KMS-11 (cell line): ENCODE measurements at regions not wholly inside any gene's neighbourhood (a gene's known extent, or its start where the extent isn't known, plus 50 kb on each side); places are given as distances from the start of the nearest gene placed in this dataset.

Experiments
- H2AFZ ChIP-seq: fragments of 200-600 bp; sonication (generic); 2 replicates; pipeline ENCODE4 v1.6.1; 2016; ENCODE audit warnings: antibody characterized with exemption, mixed run types, low read depth
- H3K27ac ChIP-seq: fragments of 200-600 bp; sonication (generic); 2 replicates; pipeline ENCODE4 v1.6.1; 2016; ENCODE audit warnings: mild to moderate bottlenecking, mixed run types
- H3K27me3 ChIP-seq: fragments of 200-600 bp; sonication (generic); 2 replicates; pipeline ENCODE4 v1.6.1; 2017; ENCODE audit warnings: mild to moderate bottlenecking, low read depth, mixed run types, moderate library complexity; ENCODE audit not compliant: insufficient read depth
- H3K36me3 ChIP-seq: fragments of 200-600 bp; sonication (generic); 2 replicates; pipeline ENCODE4 v1.6.1; 2017; ENCODE audit warnings: mild to moderate bottlenecking, mixed run types; ENCODE audit not compliant: insufficient read depth
- H3K4me1 ChIP-seq: fragments of 200-600 bp; sonication (generic); 2 replicates; pipeline ENCODE4 v1.6.1; 2016; ENCODE audit warnings: mild to moderate bottlenecking, low read depth, mixed run types; ENCODE audit not compliant: poor library complexity, severe bottlenecking
- H3K4me2 ChIP-seq: fragments of 200-600 bp; sonication (generic); 2 replicates; pipeline ENCODE4 v1.7.0; 2016; ENCODE audit warnings: mild to moderate bottlenecking, mixed run types
- H3K4me3 ChIP-seq: fragments of 200-600 bp; sonication (generic); IDR thresholded peaks from 2 replicates; pipeline ENCODE4 v1.6.1; 2017; ENCODE audit warnings: low read depth, low read length, mixed read lengths; ENCODE audit not compliant: insufficient read depth
- H3K79me2 ChIP-seq: fragments of 200-600 bp; sonication (generic); 2 replicates; pipeline ENCODE4 v1.6.1; 2016; ENCODE audit warnings: low read depth, mixed run types; ENCODE audit not compliant: insufficient read depth
- H3K9ac ChIP-seq: fragments of 200-600 bp; sonication (generic); 2 replicates; pipeline ENCODE4 v1.6.1; 2016; ENCODE audit warnings: mild to moderate bottlenecking, mixed run types
- H4K20me1 ChIP-seq: fragments of 200-600 bp; sonication (generic); 2 replicates; pipeline ENCODE4 v1.6.1; 2016; ENCODE audit warnings: mild to moderate bottlenecking, mixed run types; ENCODE audit not compliant: insufficient read depth
- CTCF ChIP-seq: fragments of 200-600 bp; sonication (generic); conservative IDR thresholded peaks from 2 replicates; pipeline ENCODE4 v1.6.1; 2017; ENCODE audit warnings: low read depth, mild to moderate bottlenecking, antibody characterized with exemption, low read length, moderate library complexity, mixed read lengths

- TF ChIP-seq CTCF, result no peak
- H3K27me3 ChIP-seq, result no peaks in the 10 kb centered on the region
- no peak overlapping the region for H2AFZ ChIP-seq
- H3K4me1 ChIP-seq, result no peaks in the 10 kb centered on the region
- no peak overlapping the region for H3K27ac ChIP-seq
- H3K36me3 ChIP-seq, result no peaks in the 10 kb centered on the region
- no peak overlapping the region for H3K4me2 ChIP-seq
- no peak overlapping the region for H3K9ac ChIP-seq
- no peaks in the 10 kb centered on the region for H3K79me2 ChIP-seq
- H4K20me1 ChIP-seq, result no peaks in the 10 kb centered on the region
- no peak overlapping the region for H3K4me3 ChIP-seq
Observed at GRCh38 chr10:78412605-78413004, 378.9 kb downstream of the RPS24 start.

GRCh38 chr10:78413076-78414055 is 379.7 kb downstream of the RPS24 start:
- H3K36me3 ChIP-seq, result no peaks in the 10 kb centered on the region
- H3K27ac ChIP-seq, result no peak overlapping the region
- no peak overlapping the region for H3K9ac ChIP-seq
- no peaks in the 10 kb centered on the region for H3K4me1 ChIP-seq
- no peak for TF ChIP-seq CTCF
- H4K20me1 ChIP-seq, result no peaks in the 10 kb centered on the region
- H3K27me3 ChIP-seq, result no peaks in the 10 kb centered on the region
- H3K79me2 ChIP-seq, result no peaks in the 10 kb centered on the region
- no peak overlapping the region for H2AFZ ChIP-seq
- H3K4me3 ChIP-seq, result no peak overlapping the region
- no peak overlapping the region for H3K4me2 ChIP-seq

- no peak overlapping the region for H3K27ac ChIP-seq
- H3K79me2 ChIP-seq, result no peaks in the 10 kb centered on the region
- TF ChIP-seq CTCF, result no peak
- no peak overlapping the region for H3K9ac ChIP-seq
- no peak overlapping the region for H2AFZ ChIP-seq
- H3K27me3 ChIP-seq, result no peaks in the 10 kb centered on the region
- no peak overlapping the region for H3K4me2 ChIP-seq
- no peaks in the 10 kb centered on the region for H3K4me1 ChIP-seq
- no peaks in the 10 kb centered on the region for H3K36me3 ChIP-seq
- H3K4me3 ChIP-seq, result no peak overlapping the region
- no peaks in the 10 kb centered on the region for H4K20me1 ChIP-seq
Observed at GRCh38 chr10:78414380-78414779, 380.7 kb downstream of the RPS24 start.

GRCh38 chr10:78415111-78415510 is 381.4 kb downstream of the RPS24 start:
- no peak for TF ChIP-seq CTCF
- no peak overlapping the region for H3K4me3 ChIP-seq

More at GRCh38 chr10:78415111-78415510, 381.4 kb downstream of the RPS24 start:
- no peaks in the 10 kb centered on the region for H3K79me2 ChIP-seq
- no peak overlapping the region for H3K27ac ChIP-seq
- H3K27me3 ChIP-seq, result no peaks in the 10 kb centered on the region
- no peaks in the 10 kb centered on the region for H3K36me3 ChIP-seq
- no peaks in the 10 kb centered on the region for H4K20me1 ChIP-seq
- no peak overlapping the region for H3K4me2 ChIP-seq
- no peak overlapping the region for H3K9ac ChIP-seq
- no peaks in the 10 kb centered on the region for H3K4me1 ChIP-seq
- no peak overlapping the region for H2AFZ ChIP-seq
